DOHH2 (cell line): ENCODE measurements at regions not wholly inside any gene's neighbourhood (a gene's known extent, or its start where the extent isn't known, plus 50 kb on each side); places are given as distances from the start of the nearest gene placed in this dataset.

ENCODE experiments used
- H3F3A ChIP-seq: fragments of 200-600 bp; sonication (generic), shearing (Covaris generic); 2 replicates; pipeline ENCODE4 v1.6.0; 2016; ENCODE audit warnings: antibody characterized with exemption, mild to moderate bottlenecking; ENCODE audit not compliant: control insufficient read depth, insufficient read depth
- H3K27ac ChIP-seq: fragments of 200-600 bp; sonication (generic); 2 replicates; pipeline ENCODE4 v1.5.1; 2014; ENCODE audit warnings: low read depth, mild to moderate bottlenecking, low read length, moderate library complexity
- H3K27me3 ChIP-seq: fragments of 200-600 bp; sonication (generic); 2 replicates; pipeline ENCODE4 v1.6.1; 2014; ENCODE audit warnings: mild to moderate bottlenecking, low read length, mixed read lengths; ENCODE audit not compliant: control insufficient read depth
- H3K36me3 ChIP-seq: fragments of 200-600 bp; sonication (generic); 2 replicates; pipeline ENCODE4 v1.6.1; 2014; ENCODE audit warnings: mild to moderate bottlenecking, low read length, moderate library complexity, mixed read lengths; ENCODE audit not compliant: control insufficient read depth
- H3K4me1 ChIP-seq: fragments of 200-600 bp; sonication (generic); 2 replicates; pipeline ENCODE4 v1.6.1; 2014; ENCODE audit warnings: mild to moderate bottlenecking, low read length, mixed read lengths; ENCODE audit not compliant: control insufficient read depth
- H3K4me2 ChIP-seq: fragments of 200-600 bp; sonication (generic); 2 replicates; pipeline ENCODE4 v1.6.0; 2014; ENCODE audit warnings: mild to moderate bottlenecking, low read length, moderate library complexity
- H3K4me3 ChIP-seq: fragments of 200-600 bp; sonication (generic); 2 replicates; pipeline ENCODE4 v1.5.1; 2014; ENCODE audit warnings: mild to moderate bottlenecking, low read length, mixed read lengths
- H3K79me2 ChIP-seq: fragments of 200-600 bp; sonication (generic); 2 replicates; pipeline ENCODE4 v1.6.1; 2014; ENCODE audit warnings: mild to moderate bottlenecking, low read length, mixed read lengths; ENCODE audit not compliant: control insufficient read depth
- H3K9me2 ChIP-seq: fragments of 200-600 bp; sonication (generic); replicated peaks from 2 replicates; pipeline ENCODE4 v1.6.1; 2014; ENCODE audit warnings: mild to moderate bottlenecking, low read length, mixed read lengths; ENCODE audit not compliant: control insufficient read depth
- H3K9me3 ChIP-seq: fragments of 200-600 bp; sonication (generic); 2 replicates; pipeline ENCODE4 v1.6.1; 2014; ENCODE audit warnings: antibody characterized with exemption, low read length, mixed read lengths; ENCODE audit not compliant: control insufficient read depth, insufficient read depth
- H4K20me1 ChIP-seq: fragments of 200-600 bp; sonication (generic); 2 replicates; pipeline ENCODE4 v1.6.0; 2014; ENCODE audit warnings: low read depth, mild to moderate bottlenecking, antibody characterized with exemption, low read length, moderate library complexity; ENCODE audit not compliant: control insufficient read depth, insufficient read depth
- EZH2phosphoT487 ChIP-seq: fragments of 200-600 bp; sonication (generic); IDR thresholded peaks from 2 replicates; pipeline ENCODE4 v1.6.1; 2017; ENCODE audit warnings: borderline replicate concordance, mild to moderate bottlenecking, antibody characterized with exemption, low read length, moderate library complexity, mixed read lengths
- TF ChIP-seq, protein P1 (sequence below): fragments of 200-600 bp; sonication (generic); IDR thresholded peaks from one replicate; pipeline ENCODE4 v1.5.1; 2014; ENCODE audit warnings: antibody characterized with exemption, mild to moderate bottlenecking, low read depth, low read length; ENCODE audit not compliant: poor library complexity, severe bottlenecking

DNA sequence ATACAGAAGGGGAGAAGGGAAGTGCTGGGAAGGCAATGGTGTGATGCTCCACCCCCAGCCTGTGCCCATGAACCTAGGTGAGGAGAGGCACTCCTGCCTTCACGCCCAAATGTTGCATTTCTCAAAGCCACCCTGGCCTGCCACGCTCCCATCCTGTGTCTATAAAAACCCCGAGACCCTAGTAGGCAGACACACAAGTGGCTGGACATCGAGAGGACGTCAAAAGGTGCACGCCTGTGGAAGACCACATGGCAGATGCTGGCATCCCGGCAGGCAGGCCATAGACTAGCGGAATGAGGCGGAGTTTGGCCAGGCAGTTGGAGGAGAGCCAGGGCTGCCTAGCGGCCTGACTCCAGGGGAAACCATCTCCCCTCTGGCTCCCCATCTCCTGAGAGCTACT lies 1168.5 kb upstream of the ADGRL2 start:
- Histone ChIP-seq H3K9me2 (no peaks in the 10 kb centered on the region), H3K4me2 (no peak overlapping the region), H3K27me3 (no peaks in the 10 kb centered on the region), H3K4me1 (no peaks in the 10 kb centered on the region), H3K79me2 (no peaks in the 10 kb centered on the region), H3K9me3 (no peaks in the 10 kb centered on the region), H4K20me1 (no peaks in the 10 kb centered on the region), H3K27ac (no peak overlapping the region), H3F3A (no peaks in the 10 kb centered on the region), H3K4me3 (no peak overlapping the region), H3K36me3 (no peaks in the 10 kb centered on the region)
- no peak for TF ChIP-seq EZH2phosphoT487
- TF ChIP-seq, protein P1, sequence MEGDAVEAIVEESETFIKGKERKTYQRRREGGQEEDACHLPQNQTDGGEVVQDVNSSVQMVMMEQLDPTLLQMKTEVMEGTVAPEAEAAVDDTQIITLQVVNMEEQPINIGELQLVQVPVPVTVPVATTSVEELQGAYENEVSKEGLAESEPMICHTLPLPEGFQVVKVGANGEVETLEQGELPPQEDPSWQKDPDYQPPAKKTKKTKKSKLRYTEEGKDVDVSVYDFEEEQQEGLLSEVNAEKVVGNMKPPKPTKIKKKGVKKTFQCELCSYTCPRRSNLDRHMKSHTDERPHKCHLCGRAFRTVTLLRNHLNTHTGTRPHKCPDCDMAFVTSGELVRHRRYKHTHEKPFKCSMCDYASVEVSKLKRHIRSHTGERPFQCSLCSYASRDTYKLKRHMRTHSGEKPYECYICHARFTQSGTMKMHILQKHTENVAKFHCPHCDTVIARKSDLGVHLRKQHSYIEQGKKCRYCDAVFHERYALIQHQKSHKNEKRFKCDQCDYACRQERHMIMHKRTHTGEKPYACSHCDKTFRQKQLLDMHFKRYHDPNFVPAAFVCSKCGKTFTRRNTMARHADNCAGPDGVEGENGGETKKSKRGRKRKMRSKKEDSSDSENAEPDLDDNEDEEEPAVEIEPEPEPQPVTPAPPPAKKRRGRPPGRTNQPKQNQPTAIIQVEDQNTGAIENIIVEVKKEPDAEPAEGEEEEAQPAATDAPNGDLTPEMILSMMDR: no peak

DNA sequence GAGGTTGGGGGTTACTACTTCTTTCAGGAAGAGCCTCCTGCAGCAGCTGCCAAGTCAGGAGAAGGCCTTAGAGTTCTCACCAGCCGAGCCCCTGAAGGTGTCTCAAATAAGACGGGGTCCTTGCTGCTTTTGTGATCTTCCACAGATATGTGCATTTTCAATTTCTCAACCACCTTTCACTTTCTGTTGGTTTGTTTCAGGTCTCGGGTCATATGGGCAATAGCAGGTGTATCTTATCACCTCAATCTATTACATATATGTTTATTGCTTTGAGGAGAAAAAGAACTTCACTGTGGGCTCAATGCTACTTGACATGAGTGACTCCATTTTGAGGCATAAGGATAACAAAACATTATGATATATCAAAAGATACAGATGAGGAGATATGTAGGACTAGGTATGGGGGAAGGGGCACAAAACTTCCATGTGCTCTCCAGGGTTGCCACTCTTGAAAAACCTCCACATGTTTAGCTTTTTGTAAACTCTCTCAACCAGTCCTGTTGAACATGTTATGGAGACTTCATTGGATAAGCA lies 1171.4 kb upstream of the ADGRL2 start:
- no peak overlapping the region for H3K4me2 ChIP-seq
- no peaks in the 10 kb centered on the region for H3K36me3 ChIP-seq
- H3K9me3 ChIP-seq: no peaks in the 10 kb centered on the region
- TF ChIP-seq, protein P1: no peak
- no peaks in the 10 kb centered on the region for H3F3A ChIP-seq
- H3K27me3 ChIP-seq: no peaks in the 10 kb centered on the region
- H3K79me2 ChIP-seq: no peaks in the 10 kb centered on the region
- H3K4me1 ChIP-seq: no peaks in the 10 kb centered on the region
- no peaks in the 10 kb centered on the region for H4K20me1 ChIP-seq
- no peak overlapping the region for H3K27ac ChIP-seq
- no peaks in the 10 kb centered on the region for H3K9me2 ChIP-seq
- H3K4me3 ChIP-seq: no peak overlapping the region

DNA sequence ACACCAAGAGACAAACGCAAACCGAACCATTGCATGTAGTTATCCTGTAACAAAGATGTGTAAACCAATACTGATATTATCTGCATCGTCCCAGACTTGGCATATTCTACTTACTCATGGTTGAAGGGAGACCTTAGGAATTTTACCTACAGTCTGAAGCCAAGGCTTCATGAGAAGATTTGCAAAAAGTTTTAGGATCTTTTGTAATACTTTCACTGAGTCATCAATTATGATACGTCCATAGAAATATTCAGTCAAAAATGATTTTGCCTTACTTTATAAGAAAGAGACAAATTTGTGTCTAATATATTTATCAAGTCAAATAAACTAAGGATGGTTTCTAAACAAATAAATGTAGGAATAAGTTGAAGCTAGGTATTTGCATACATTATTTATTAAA lies 1176.1 kb upstream of the ADGRL2 start:
- no peak overlapping the region for H3K4me2 ChIP-seq
- H3K79me2 ChIP-seq: no peaks in the 10 kb centered on the region
- no peaks in the 10 kb centered on the region for H3K9me2 ChIP-seq
- no peaks in the 10 kb centered on the region for H3K36me3 ChIP-seq
- TF ChIP-seq, protein P1: no peak
- TF ChIP-seq EZH2phosphoT487: no peak
- H3F3A ChIP-seq: no peaks in the 10 kb centered on the region
- no peak overlapping the region for H3K27ac ChIP-seq
- no peak overlapping the region for H3K4me3 ChIP-seq
- H3K4me1 ChIP-seq: no peaks in the 10 kb centered on the region
- no peaks in the 10 kb centered on the region for H4K20me1 ChIP-seq
- H3K27me3 ChIP-seq: no peaks in the 10 kb centered on the region
- no peaks in the 10 kb centered on the region for H3K9me3 ChIP-seq
